ENCODE measurements at regions not wholly inside any gene's neighbourhood (a gene's known extent, or its start where the extent isn't known, plus 50 kb on each side); places are given as distances from the start of the nearest gene placed in this dataset.
"Not testable (repeated sequence)": the region's sequence is repeated elsewhere in the genome, so short reads cannot be mapped to it uniquely, and the experiment has no call there.

DNA sequence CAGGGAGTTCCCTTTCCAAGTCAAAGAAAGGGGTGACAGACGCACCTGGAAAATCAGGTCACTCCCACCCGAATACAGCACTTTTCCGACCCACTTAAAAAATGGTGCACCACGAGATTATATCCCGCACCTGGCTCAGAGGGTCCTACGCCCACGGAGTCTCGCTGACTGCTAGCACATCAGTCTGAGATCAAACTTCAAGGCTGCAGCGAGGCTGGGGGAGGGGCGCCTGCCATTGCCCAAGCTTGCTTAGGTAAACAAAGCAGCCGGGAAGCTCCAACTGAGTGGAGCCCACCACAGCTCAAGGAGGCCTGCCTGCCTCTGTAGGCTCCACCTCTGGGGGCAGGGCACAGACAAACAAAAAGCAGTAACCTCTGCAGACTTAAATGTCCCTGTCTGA is 277.8 kb upstream of the ARHGAP42 start:
- DNase-seq (ENCODE audit: low read depth in 2 of 2): not testable (repeated sequence)

GRCh38 chr11:100419518-100419917 is 267.6 kb upstream of the ARHGAP42 start:
- no peak for DNase-seq (ENCODE audit: low read depth in 2 of 2)

DNA sequence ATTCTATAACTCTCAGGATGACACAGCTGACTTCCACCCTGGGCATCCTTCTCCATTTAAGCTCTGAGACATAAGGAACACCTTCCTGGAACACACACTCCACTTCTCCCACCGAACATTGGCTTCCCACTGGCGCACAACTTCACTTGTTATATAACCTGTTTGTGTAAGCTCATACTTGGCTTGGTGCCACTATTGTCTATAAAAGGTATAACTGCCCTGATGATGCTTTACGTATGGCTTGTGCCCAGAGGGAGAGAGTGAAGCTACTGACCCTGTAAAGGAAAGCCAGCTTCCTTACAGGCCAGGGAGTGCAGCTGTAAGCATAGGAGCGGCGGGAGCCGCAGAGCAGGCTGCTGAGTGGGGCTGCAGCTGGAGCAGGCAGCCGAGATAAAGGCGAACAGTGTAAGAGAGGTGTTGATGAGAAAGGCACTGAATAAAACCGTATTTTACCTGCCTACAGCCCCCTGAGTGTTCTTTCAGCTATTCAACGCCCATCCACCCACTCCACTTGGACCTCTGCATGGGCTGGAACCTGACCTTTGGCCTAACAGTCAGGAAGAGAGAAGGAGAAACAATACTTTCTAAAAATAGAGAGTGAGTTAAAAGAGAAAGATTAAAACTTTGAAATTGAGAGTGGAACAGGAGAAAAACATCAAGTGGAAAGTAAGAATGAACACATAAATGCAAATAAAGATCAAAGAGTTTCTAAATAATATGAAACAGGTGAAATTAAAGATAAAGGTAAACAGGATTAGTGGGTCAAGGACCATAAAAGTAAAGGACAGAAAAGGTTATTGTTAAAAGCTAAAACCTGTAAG is 252.1 kb upstream of the ARHGAP42 start:
- no peak for DNase-seq (ENCODE audit: low read depth in 2 of 2)

- DNase-seq (ENCODE audit: low read depth in 2 of 2): no peak
These were observed 248.7 kb upstream of the ARHGAP42 start for GRCh38 chr11:100438376-100438775.

DNA sequence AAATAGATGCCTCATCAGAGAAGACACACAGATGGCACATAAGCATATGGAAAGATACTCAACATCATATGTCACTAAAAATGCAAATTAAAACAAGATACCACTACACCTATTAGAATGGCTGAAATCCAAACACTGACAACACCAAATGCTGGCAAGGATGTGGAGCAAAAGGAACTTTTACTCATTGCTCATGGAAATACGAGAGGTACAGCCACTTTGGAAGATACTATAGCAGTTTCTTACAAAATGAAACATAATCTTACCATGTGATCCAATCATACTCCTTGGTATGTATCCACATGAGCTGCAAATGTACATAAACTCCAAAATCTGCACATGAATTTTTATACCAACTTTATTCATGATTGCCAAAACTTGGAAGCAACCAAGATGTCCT is 246.0 kb upstream of the ARHGAP42 start:
- no peak for DNase-seq (ENCODE audit: low read depth in 2 of 2)

GRCh38 chr11:100442017-100442416 is 245.1 kb upstream of the ARHGAP42 start:
- no peak for DNase-seq (ENCODE audit: low read depth in 2 of 2)

DNA sequence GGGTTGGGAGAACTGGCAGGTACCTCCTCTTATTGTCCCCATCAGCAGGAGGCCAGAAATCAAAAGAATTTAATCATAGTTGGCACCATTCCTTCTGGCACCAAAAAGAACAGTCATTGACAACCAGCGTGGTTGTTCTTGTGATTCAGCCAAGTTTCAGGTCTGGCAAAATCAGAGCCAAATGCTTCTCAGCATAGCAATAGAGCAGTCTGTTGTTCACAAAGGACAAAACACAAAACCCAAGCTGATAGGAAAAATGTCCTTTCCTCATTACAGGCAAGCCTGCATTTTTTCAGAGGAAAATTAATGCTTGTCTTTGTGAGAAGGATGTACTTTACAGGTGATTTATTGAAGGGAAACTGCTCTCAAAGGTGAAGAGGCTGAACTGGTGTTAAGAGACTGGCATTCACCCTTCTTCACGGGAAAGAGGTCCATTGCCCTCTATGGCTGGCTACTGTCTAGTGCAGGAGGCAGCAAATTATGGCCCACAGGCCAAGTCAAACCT is 241.8 kb upstream of the ARHGAP42 start:
- no peak for DNase-seq (ENCODE audit: low read depth in 2 of 2)

DNA sequence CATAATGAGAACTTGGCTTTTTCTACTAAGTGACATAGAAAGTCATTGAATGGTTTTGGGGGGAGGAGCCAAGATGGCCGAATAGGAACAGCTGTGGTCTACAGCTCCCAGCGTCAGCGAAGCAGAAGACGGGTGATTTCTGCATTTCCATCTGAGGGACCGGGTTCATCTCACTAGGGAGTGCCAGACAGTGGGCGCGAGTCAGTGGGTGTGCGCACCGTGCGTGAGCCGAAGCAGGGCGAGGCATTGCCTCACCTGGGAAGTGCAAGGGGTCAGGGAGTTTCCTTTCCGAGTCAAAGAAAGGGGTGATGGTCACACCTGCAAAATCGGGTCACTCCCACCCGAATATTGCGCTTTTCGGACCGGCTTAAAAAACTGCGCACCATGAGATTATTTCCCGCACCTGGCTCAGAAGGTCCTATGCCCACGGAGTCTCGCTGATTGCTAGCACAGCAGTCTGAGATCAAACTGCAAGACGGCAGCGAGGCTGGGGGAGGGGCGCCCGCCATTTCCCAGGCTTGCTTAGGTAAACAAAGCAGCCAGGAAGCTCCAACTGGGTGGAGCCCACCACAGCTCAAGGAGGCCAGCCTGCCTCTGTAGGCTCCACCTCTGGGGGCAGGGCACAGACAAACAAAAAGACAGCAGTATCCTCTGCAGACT is 235.2 kb upstream of the ARHGAP42 start:
- not testable (repeated sequence) for DNase-seq (ENCODE audit: low read depth in 2 of 2)

DNA sequence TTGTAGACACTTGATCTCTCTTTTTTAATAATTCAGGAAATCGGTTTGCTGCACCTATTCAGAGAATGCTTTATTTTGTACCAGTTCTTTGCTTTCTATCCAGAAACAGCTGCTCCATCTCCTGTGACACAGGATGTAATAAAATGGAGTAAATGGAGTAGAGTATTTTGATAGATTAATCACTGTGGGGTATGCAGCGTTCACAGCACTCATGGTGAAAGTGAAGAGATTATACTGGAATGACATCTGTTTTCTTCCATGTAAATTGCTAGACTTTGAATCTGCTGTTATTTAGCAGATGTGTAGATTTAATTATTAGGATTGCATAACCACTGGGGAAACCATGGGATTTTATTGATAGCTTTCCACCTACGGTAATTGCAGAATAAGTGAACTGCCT is 227.3 kb upstream of the ARHGAP42 start:
- no peak for DNase-seq (ENCODE audit: low read depth in 2 of 2)

GRCh38 chr11:100460426-100460825 is 226.7 kb upstream of the ARHGAP42 start:
- no peak for DNase-seq (ENCODE audit: low read depth in 2 of 2)

- DNase-seq (ENCODE audit: low read depth in 2 of 2): no peak
These were observed 219.1 kb upstream of the ARHGAP42 start for GRCh38 chr11:100467821-100468508.

DNA sequence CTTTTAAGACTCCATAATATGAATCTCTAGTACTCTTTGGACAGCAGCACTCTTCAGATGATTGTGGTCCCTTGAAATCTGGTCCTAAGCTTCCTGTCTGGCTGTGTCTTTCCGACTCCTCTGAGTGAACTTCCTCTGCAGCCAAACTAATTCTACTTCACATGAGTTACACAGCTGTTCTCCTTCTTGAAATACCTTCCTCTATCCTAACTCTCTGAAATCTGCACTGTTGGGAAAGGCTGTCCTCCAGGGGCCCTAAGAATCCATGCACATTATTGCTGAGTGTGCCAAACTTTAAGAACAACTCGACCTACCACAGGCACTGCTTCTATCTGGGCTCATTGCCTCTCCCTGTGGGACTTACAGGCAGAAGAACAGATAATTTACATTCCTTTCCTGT is 217.3 kb upstream of the ARHGAP42 start:
- no peak for DNase-seq (ENCODE audit: low read depth in 2 of 2)

DNA sequence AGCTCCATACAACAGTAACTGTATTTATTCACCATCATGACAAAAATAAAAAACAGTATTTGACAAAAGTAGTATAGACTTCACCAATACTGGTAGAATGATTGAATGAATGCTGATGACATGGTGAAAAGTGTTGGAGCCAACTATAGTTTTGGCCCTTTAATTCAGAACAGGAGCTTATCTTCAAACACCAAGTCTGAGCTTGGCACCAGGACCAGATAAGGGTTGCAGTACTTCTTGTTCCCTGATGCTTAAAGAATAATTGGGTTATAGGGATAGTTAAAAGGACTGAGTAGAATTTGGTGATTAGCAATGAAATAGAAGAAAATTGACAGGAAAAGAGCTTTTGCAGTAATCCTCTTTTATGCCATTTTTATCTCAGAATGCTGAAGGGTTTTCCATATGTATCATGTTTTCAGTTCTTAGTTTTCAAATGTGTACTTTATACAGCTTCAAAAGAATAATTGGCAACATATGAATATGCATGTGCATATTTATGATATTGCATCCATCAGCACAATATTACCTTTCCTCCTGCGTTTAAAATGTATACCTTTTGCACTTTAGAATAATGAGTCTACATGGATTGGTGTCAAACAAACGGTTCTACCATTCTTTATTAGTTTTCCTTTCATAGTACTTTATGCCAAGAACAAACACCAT is 214.2 kb upstream of the ARHGAP42 start:
- no peak for DNase-seq (ENCODE audit: low read depth in 2 of 2)

- no peak for DNase-seq (ENCODE audit: low read depth in 2 of 2)
These were observed 213.7 kb upstream of the ARHGAP42 start for GRCh38 chr11:100473390-100473740.

DNA sequence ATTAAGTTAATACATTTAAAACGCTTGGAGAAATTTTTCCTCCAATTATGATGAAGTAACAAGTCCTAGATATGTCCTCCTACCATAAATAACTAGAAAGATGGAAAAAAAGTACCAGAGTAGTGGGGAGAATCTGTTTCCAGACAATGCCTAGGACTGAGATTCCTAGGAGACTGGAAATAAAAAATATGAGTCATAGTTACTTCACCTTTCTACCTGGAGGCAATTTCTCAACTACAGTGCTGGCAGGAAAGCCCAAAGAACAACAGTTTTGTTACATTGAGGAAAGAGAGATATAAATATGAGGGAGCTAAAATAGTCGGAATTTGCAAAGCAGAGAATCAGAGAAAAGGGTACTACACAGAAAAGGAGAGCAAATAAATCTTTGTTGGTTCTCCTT is 202.1 kb upstream of the ARHGAP42 start:
- no peak for DNase-seq (ENCODE audit: low read depth in 2 of 2)

- no peak for DNase-seq (ENCODE audit: low read depth in 2 of 2)
These were observed 188.3 kb upstream of the ARHGAP42 start for GRCh38 chr11:100498780-100499179.

DNA sequence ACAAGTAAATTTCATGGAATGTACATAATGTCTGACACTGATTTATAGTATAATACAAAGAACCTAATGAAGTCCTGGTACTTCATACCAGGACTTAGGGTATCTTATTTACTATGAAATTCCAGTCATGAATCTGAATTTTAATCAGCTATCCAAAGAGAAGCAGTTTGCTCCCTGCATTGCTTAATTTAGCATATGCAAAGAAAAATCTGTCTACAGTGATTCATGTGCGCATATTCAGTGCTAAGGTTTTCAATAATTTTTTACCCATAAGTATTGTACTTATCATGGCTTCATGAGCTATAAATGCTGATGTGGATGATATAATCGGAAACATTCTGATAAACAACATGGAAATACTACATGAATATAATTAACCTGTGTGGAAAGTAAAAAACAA is 185.6 kb upstream of the ARHGAP42 start:
- DNase-seq (ENCODE audit: low read depth in 2 of 2): no peak

GRCh38 chr11:100512475-100512874 is 174.6 kb upstream of the ARHGAP42 start:
- DNase-seq (ENCODE audit: low read depth in 2 of 2): no peak

DNA sequence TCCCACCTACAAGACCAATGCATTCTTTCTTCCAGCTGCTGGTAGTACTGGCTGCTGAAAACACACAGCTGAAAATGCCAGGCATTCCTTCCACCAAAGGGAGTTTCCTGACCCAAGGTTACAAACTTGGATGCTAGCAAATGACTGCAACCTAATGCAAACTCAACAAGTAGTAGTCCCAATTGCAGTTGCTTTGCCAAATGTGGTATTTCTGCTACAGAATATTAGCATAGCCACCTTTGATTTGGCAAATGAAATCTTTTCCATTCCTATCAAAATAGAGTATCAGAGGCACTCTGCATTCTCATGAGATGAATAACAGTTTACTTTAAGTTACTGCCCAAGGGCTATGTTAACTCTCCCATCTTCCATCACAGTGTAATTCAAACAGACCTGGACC is 172.0 kb upstream of the ARHGAP42 start:
- no peak for DNase-seq (ENCODE audit: low read depth in 2 of 2)

GRCh38 chr11:100525197-100525596 is 161.9 kb upstream of the ARHGAP42 start:
- no peak for DNase-seq (ENCODE audit: low read depth in 2 of 2)

- DNase-seq (ENCODE audit: low read depth in 2 of 2): no peak
These were observed 161.5 kb upstream of the ARHGAP42 start for GRCh38 chr11:100525635-100526034.

DNA sequence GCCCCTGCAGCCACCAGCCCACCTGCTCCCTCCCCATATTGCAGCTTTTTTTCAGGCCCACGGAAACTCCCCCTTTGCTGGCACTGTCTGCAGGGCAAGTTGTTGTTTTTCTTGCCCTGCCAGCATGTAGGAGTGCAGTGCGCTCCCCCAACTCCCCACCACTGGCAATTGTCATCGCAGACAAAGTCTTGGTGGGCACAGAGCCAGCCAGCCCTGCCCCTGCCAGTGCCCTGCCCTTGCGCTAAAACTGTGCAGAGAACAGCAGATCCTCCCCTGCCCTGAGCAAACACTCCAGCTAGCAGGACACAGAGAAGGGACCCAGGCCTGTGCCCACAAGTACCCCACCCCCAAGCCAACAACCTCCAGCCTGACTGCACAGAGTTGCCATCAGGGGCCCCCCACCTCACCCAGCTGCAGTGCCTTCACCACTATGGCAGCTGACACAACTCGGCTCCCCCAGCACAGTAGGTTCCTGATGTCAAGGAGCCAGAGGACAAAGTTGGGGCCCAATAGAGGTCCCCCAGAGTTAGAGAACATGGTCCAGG is 158.1 kb upstream of the ARHGAP42 start:
- DNase-seq (ENCODE audit: low read depth in 2 of 2): no peak

Data from fibroblast of skin of left quadriceps (primary cell).